SK-N-SH treated with all-trans-retinoic acid at 6 μM for 48 hours (cell line): ENCODE measurements at regions not wholly inside any gene's neighbourhood (a gene's known extent, or its start where the extent isn't known, plus 50 kb on each side); places are given as distances from the start of the nearest gene placed in this dataset.

Experiments used
- ARNTL ChIP-seq: fragments of 450-650 bp; formaldehyde crosslinking; IDR thresholded peaks from 2 replicates; pipeline ENCODE4 v1.5.0; 2020; ENCODE audit warnings: low read depth, mild to moderate bottlenecking, moderate library complexity, borderline replicate concordance
- BACH2 ChIP-seq: fragments of 250-450 bp; sonication (Bioruptor Pico); IDR thresholded peaks from 2 replicates; pipeline ENCODE4 v1.9.0; 2021; ENCODE audit warnings: mild to moderate bottlenecking, borderline replicate concordance
- CREB5 ChIP-seq: fragments of 250-450 bp; sonication (Bioruptor Pico); IDR thresholded peaks from 2 replicates; pipeline ENCODE4 v1.5.1; 2020; ENCODE audit warnings: low read depth, mild to moderate bottlenecking, moderate library complexity
- CSDC2 ChIP-seq: fragments of 250-450 bp; sonication (Bioruptor Pico); IDR thresholded peaks from 2 replicates; pipeline ENCODE4 v1.5.0; 2020; ENCODE audit warnings: mild to moderate bottlenecking, moderate library complexity
- GLIS3 ChIP-seq: fragments of 250-450 bp; sonication (Bioruptor Pico); IDR thresholded peaks from 2 replicates; pipeline ENCODE4 v1.5.0; 2020; ENCODE audit warnings: mild to moderate bottlenecking, moderate library complexity
- OSR1 ChIP-seq: fragments of 250-450 bp; sonication (Bioruptor Pico); IDR thresholded peaks from 2 replicates; pipeline ENCODE4 v1.8.0; 2022; ENCODE audit warnings: moderate library complexity, mild to moderate bottlenecking, inconsistent platforms
- PATZ1 ChIP-seq: fragments of 250-450 bp; sonication (Bioruptor Pico); IDR thresholded peaks from 2 replicates; pipeline ENCODE4 v1.8.0; 2020; ENCODE audit warnings: mild to moderate bottlenecking, moderate library complexity, borderline replicate concordance
- SNAI2 ChIP-seq: fragments of 250-450 bp; sonication (Bioruptor Pico); IDR thresholded peaks from 2 replicates; pipeline ENCODE4 v1.5.0; 2020; ENCODE audit warnings: mild to moderate bottlenecking, moderate library complexity
- TSHZ2 ChIP-seq: fragments of 250-450 bp; sonication (Bioruptor Pico); IDR thresholded peaks from 2 replicates; pipeline ENCODE4 v1.5.0; 2020; ENCODE audit warnings: mild to moderate bottlenecking, moderate library complexity
- ZC3H10 ChIP-seq: fragments of 250-450 bp; sonication (Bioruptor Pico); IDR thresholded peaks from 2 replicates; pipeline ENCODE4 v1.5.1; 2021; ENCODE audit warnings: mild to moderate bottlenecking, moderate library complexity
- ZFP30 ChIP-seq: fragments of 450-650 bp; formaldehyde crosslinking; IDR thresholded peaks from 2 replicates; pipeline ENCODE4 v1.5.0; 2022; ENCODE audit warnings: mild to moderate bottlenecking, moderate library complexity
- ZNF565 ChIP-seq: fragments of 450-650 bp; formaldehyde crosslinking; conservative IDR thresholded peaks from 2 replicates; pipeline ENCODE4 v1.5.0; 2020; ENCODE audit warnings: low read depth, mild to moderate bottlenecking, moderate library complexity

DNA sequence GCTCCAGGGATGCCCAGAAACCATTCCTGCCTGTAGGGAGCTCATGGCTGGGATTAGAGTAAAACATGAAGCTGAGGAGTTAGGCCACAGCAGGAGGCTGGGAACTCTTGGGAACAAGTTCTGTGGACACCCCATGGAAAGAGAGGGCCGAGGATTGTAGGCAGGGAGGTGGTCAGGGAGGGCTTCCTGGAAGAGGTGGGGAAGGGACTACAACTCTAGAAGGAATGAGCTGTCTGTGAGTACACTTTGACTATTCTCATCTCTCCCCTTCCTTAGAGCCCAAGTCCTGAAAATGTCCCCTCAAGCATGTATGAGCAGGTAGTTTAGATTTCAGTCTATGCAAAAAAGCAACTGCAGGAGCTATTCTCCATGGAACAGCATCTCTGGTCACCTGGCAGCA lies 139.9 kb upstream of the GLI2 start:
- TF ChIP-seq CREB5 (CRISPR knock-in tag) = no peak
- TF ChIP-seq ARNTL (CRISPR knock-in tag) = no peak
- TF ChIP-seq ZNF565 (CRISPR knock-in tag) = no peak
- TF ChIP-seq TSHZ2 (CRISPR knock-in tag) = no peak
- TF ChIP-seq CSDC2 (CRISPR knock-in tag) = no peak
- no peak for TF ChIP-seq OSR1
- TF ChIP-seq SNAI2 (CRISPR knock-in tag) = no peak
- TF ChIP-seq PATZ1 = no peak
- TF ChIP-seq ZC3H10 (CRISPR knock-in tag) = no peak
- no peak for TF ChIP-seq GLIS3 (CRISPR knock-in tag)
- no peak for TF ChIP-seq ZFP30
- no peak for TF ChIP-seq BACH2 (CRISPR knock-in tag)
